Muscle of leg (tissue), 3 donors: ENCODE measurements at regions not wholly inside any gene's neighbourhood (a gene's known extent, or its start where the extent isn't known, plus 50 kb on each side); places are given as distances from the start of the nearest gene placed in this dataset.
"Not testable (repeated sequence)": the region's sequence is repeated elsewhere in the genome, so short reads cannot be mapped to it uniquely, and the experiment has no call there.

Experiments used
- DNase-seq: peaks from one replicate; pipeline ENCODE4 v3.0.0; 2013
- H3K27ac ChIP-seq: one replicate; pipeline ENCODE4 v1.5.1; 2013; ENCODE audit warnings: mild to moderate bottlenecking, low read length, control low read depth
- H3K27me3 ChIP-seq: one replicate; pipeline ENCODE4 v1.6.1; 2013; ENCODE audit warnings: low read length; ENCODE audit not compliant: control insufficient read depth, insufficient read depth
- H3K36me3 ChIP-seq: one replicate; pipeline ENCODE4 v1.6.1; 2013; ENCODE audit warnings: low read length; ENCODE audit not compliant: control insufficient read depth, insufficient read depth
- H3K4me1 ChIP-seq: one replicate; pipeline ENCODE4 v1.6.1; 2013; ENCODE audit warnings: low read length; ENCODE audit not compliant: control insufficient read depth, insufficient read depth
- H3K4me3 ChIP-seq: one replicate; pipeline ENCODE4 v1.5.1; 2013; ENCODE audit warnings: low read length, control low read depth
- H3K9me3 ChIP-seq: replicated peaks from 2 replicates; pipeline ENCODE4 v1.6.1; 2013; ENCODE audit warnings: low read depth, low read length; ENCODE audit not compliant: control insufficient read depth
- WGBS: methylation state at CpG from one replicate; pipeline ENCODE4 v1.1.5; 2013; ENCODE audit warnings: missing lambda C conversion rate; ENCODE audit not compliant: insufficient coverage; 5-methylcytosine and 5-hydroxymethylcytosine counted together

GRCh38 chr4:52407545-52407944 lies 251.6 kb downstream of the USP46 start:
- no CpG with 5 or more reads among the region's 4 CpGs for WGBS
- Histone ChIP-seq H3K27me3 (no peaks in the 10 kb centered on the region), H3K36me3 (no peaks in the 10 kb centered on the region), H3K27ac (no peak overlapping the region), H3K4me3 (no peak overlapping the region), H3K9me3 (peaks cover 3% of the 10 kb centered on the region), H3K4me1 (peaks cover 3% of the 10 kb centered on the region)
- peak; percentile 44 for DNase-seq

DNA sequence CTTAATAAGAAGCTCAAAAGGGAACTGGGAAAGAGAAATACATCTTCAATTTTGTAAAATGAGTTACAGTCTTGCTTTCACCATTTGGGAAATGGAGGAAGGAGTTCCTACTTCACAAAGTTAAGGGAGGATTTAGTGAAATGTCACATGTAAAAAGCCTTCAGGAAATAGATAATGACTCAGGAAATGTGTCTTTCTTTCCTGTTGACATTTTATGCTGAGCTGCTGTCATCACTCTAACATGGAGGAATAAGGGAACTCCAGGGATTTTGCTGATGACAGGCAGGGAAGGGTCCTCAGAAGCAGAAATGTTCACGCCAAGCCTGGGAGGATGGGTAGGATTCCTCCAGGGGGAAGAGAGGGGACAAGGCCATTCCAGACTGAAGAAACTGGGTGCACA lies 251.1 kb downstream of the USP46 start:
- DNase-seq, result peak; percentile 29
- H3K27ac ChIP-seq, result no peak overlapping the region
- H3K4me1 ChIP-seq, result peaks cover 3% of the 10 kb centered on the region
- H3K9me3 ChIP-seq, result peaks cover 3% of the 10 kb centered on the region
- H3K36me3 ChIP-seq, result no peaks in the 10 kb centered on the region
- no peak overlapping the region for H3K4me3 ChIP-seq
- no peaks in the 10 kb centered on the region for H3K27me3 ChIP-seq
- 71% methylated on average over 1 of the region's 1 CpG for WGBS

DNA sequence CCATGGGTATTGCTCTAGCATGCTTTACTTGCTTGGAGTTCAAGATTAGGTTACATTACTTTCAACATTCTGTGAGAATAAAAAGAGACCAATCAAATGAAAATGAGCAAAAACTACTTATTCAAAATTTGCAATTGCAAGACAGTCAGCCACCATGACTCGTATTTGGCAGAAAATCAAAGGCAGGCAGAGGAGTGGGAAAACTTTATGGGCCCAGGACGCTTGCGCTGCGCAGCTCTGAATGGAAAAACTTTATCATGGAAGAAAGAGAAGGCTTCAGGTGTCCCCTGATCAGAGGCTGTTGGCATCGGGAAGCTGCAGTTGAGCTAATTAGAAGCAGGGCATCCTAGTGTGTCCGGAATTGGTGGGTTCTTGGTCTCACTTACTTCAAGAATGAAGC lies 250.6 kb downstream of the USP46 start:
- Histone ChIP-seq H3K36me3 (no peaks in the 10 kb centered on the region), H3K4me1 (peaks cover 3% of the 10 kb centered on the region), H3K9me3 (peaks cover 3% of the 10 kb centered on the region), H3K27ac (no peak overlapping the region), H3K27me3 (no peaks in the 10 kb centered on the region), H3K4me3 (no peak overlapping the region)
- peak; percentile 25 for DNase-seq
- 57% methylated on average over 6 of the region's 6 CpGs for WGBS

GRCh38 chr4:52409766-52410165 lies 249.3 kb downstream of the USP46 start:
- not testable (repeated sequence) for H3K4me1 ChIP-seq, H3K27me3 ChIP-seq, H3K9me3 ChIP-seq, H3K36me3 ChIP-seq, DNase-seq, H3K4me3 ChIP-seq, H3K27ac ChIP-seq
- 96% methylated on average over 18 of the region's 18 CpGs for WGBS

GRCh38 chr4:52410971-52411370 lies 248.1 kb downstream of the USP46 start:
- no peaks in the 10 kb centered on the region for H3K27me3 ChIP-seq
- H3K27ac ChIP-seq, result no peak overlapping the region
- peaks cover 3% of the 10 kb centered on the region for H3K9me3 ChIP-seq
- no peaks in the 10 kb centered on the region for H3K36me3 ChIP-seq
- H3K4me3 ChIP-seq, result no peak overlapping the region
- DNase-seq, result peak; percentile 46
- WGBS, result 52% methylated on average over 2 of the region's 3 CpGs
- H3K4me1 ChIP-seq, result peaks cover 3% of the 10 kb centered on the region

DNA sequence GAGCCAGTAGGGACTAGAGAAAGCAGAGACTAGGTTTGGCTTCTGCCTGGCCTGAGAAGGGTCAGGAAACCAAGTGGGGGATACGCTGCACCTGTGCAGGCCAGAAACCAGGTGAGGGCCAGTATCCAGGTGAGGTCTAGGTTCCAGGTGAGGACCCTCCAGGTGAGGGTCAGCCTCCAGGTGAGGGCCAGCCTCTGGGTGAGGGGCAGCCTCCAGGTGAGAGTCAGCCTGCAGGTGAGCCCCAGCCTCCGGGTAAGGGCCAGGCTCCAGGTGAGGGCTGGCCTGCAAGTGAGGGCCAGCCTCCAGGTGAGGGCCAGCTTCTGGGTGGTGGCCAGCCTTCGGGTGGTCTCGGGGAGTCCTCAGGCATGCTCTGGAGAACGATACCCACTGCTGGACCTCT lies 238.8 kb downstream of the USP46 start:
- DNase-seq, result no peak
- WGBS, result 87% methylated on average over 5 of the region's 5 CpGs
- Histone ChIP-seq H3K4me3 (no peak overlapping the region), H3K27me3 (no peaks in the 10 kb centered on the region), H3K36me3 (no peaks in the 10 kb centered on the region), H3K9me3 (no peaks in the 10 kb centered on the region), H3K4me1 (peaks cover 2% of the 10 kb centered on the region), H3K27ac (no peak overlapping the region)

DNA sequence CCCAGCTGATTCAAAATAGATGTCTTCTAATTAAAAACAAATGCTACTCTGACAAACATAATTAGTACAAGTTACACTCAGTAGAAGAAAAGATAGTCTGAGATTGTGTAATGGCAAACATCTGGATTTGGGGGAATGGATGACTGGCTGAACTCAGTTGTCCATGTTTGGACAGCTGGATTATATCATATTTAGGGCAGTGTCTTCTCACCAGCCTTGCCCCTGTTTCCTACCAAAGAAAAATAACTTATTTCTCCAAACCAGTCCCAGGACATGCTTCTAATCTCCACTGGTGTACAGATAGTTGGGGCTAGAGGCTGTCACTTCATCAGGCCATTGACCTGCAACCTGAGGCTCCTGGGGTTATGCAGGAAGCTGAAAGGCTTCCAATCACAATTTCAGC lies 237.3 kb downstream of the USP46 start:
- Histone ChIP-seq H3K27ac (no peak overlapping the region), H3K4me3 (no peak overlapping the region), H3K36me3 (no peaks in the 10 kb centered on the region), H3K27me3 (no peaks in the 10 kb centered on the region), H3K4me1 (peaks cover 2% of the 10 kb centered on the region), H3K9me3 (no peaks in the 10 kb centered on the region)
- DNase-seq, result peak; percentile 56

- no peaks in the 10 kb centered on the region for H3K36me3 ChIP-seq
- no peak for DNase-seq
- no peaks in the 10 kb centered on the region for H3K27me3 ChIP-seq
- WGBS, result no CpG with 5 or more reads among the region's 4 CpGs
- peaks cover 2% of the 10 kb centered on the region for H3K4me1 ChIP-seq
- no peak overlapping the region for H3K27ac ChIP-seq
- H3K4me3 ChIP-seq, result no peak overlapping the region
- no peaks in the 10 kb centered on the region for H3K9me3 ChIP-seq
Observed at GRCh38 chr4:52423967-52424366, 235.1 kb downstream of the USP46 start.

DNA sequence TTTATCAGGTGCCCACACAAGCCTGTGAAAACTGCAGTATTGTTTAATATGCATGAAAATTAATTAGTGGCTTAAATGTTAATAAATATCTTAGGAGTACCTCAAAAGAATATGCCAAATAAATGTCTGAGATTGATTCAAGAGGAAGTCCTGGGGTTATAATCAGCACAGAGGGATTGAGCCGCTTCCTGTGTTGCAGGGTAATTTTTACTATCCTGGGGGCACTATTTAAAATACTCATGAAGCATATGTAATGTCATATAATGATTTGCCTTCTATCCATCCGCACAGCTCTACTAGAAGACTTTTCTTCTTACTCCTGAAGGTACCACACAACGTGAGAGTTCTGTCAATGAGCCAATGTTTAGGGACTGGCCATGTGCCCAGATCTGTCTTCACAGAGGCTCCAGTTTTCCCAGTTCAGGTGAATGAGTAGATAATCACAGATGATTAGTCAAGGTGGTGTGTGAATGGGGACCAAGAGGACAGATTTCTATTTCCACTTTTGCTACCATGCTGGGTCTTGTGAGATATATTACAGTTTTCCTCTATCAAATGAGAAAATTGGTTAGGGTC lies 233.3 kb downstream of the USP46 start:
- no peak overlapping the region for H3K27ac ChIP-seq
- no peaks in the 10 kb centered on the region for H3K9me3 ChIP-seq
- no peaks in the 10 kb centered on the region for H3K36me3 ChIP-seq
- no peak overlapping the region for H3K4me3 ChIP-seq
- peaks cover 2% of the 10 kb centered on the region for H3K4me1 ChIP-seq
- no CpG with 5 or more reads among the region's 3 CpGs for WGBS
- no peak for DNase-seq
- no peaks in the 10 kb centered on the region for H3K27me3 ChIP-seq

GRCh38 chr4:52431410-52431809 lies 227.7 kb downstream of the USP46 start:
- Histone ChIP-seq H3K4me1 (no peaks in the 10 kb centered on the region), H3K27ac (no peak overlapping the region), H3K36me3 (no peaks in the 10 kb centered on the region), H3K9me3 (no peaks in the 10 kb centered on the region), H3K27me3 (no peaks in the 10 kb centered on the region), H3K4me3 (no peak overlapping the region)
- DNase-seq, result no peak

DNA sequence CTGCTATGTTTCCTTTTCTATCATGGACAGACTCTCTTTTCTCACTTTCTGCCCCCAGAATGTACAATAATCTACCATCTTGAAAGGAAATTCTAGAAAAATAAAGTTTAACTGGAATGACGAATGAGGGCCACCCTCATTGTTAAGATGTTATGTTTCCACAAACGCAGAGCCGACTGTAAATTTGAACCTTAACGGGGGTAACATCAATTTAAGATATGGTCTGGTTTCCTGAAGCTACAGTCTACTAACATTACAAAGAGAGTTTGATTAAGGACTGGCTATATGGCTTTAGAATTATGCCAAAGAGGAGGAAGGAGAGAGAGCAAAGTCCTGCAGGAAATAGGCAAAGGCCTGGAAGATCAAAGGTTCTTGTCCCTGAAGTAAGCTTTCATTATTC lies 227.2 kb downstream of the USP46 start:
- no peak for DNase-seq
- no peaks in the 10 kb centered on the region for H3K36me3 ChIP-seq
- no peaks in the 10 kb centered on the region for H3K9me3 ChIP-seq
- no CpG with 5 or more reads among the region's 4 CpGs for WGBS
- H3K4me1 ChIP-seq, result no peaks in the 10 kb centered on the region
- no peak overlapping the region for H3K4me3 ChIP-seq
- no peaks in the 10 kb centered on the region for H3K27me3 ChIP-seq
- no peak overlapping the region for H3K27ac ChIP-seq
